PC-3 (cell line): ENCODE measurements at regions not wholly inside any gene's neighbourhood (a gene's known extent, or its start where the extent isn't known, plus 50 kb on each side); places are given as distances from the start of the nearest gene placed in this dataset.

ENCODE experiments used
- CTCF ChIP-seq: fragments of 300-600 bp; sonication (generic); conservative IDR thresholded peaks from 2 replicates; pipeline ENCODE4 v1.5.1; 2017; ENCODE audit warnings: antibody characterized with exemption, low read depth, mild to moderate bottlenecking, low read length
- EZH2 ChIP-seq: fragments of 300-600 bp; sonication (generic); IDR thresholded peaks from one replicate; pipeline ENCODE4 v1.6.1; 2017; ENCODE audit warnings: antibody characterized with exemption, mild to moderate bottlenecking, low read length; ENCODE audit not compliant: unreplicated experiment
- EZH2phosphoT487 ChIP-seq: fragments of 300-600 bp; sonication (generic); IDR thresholded peaks from 2 replicates; pipeline ENCODE4 v1.6.1; 2018; ENCODE audit warnings: mild to moderate bottlenecking, antibody characterized with exemption, low read length, borderline replicate concordance

- TF ChIP-seq CTCF, result no peak
- no peak for TF ChIP-seq EZH2
- no peak for TF ChIP-seq EZH2phosphoT487
Measured at GRCh38 chr10:10330418-10330817, 687.3 kb upstream of the CELF2 start.
